HG03103 (cell line): ENCODE measurements at regions not wholly inside any gene's neighbourhood (a gene's known extent, or its start where the extent isn't known, plus 50 kb on each side); places are given as distances from the start of the nearest gene placed in this dataset.
"Not testable (repeated sequence)": the region's sequence is repeated elsewhere in the genome, so short reads cannot be mapped to it uniquely, and the experiment has no call there.

Source experiments
- ATAC-seq: cut with Tn5 transposase; IDR thresholded peaks from one replicate; pipeline ENCODE4 v1.9.1; 2021; ENCODE audit warnings: low read depth; ENCODE audit not compliant: unreplicated experiment

- ATAC-seq: no peak
Observed at GRCh38 chr10:63773962-63774361, 252.8 kb downstream of the REEP3 start.

- no peak for ATAC-seq
Observed at GRCh38 chr10:63780101-63780500, 258.9 kb downstream of the REEP3 start.

- no peak for ATAC-seq
Observed at GRCh38 chr10:63781226-63781625, 260.0 kb downstream of the REEP3 start.

GRCh38 chr10:63783882-63784281 is 262.7 kb downstream of the REEP3 start:
- no peak for ATAC-seq

- ATAC-seq: no peak
Observed at GRCh38 chr10:63788152-63788821, 267.1 kb downstream of the REEP3 start.

- ATAC-seq: no peak
Observed at GRCh38 chr10:63795094-63795860, 274.1 kb downstream of the REEP3 start.

GRCh38 chr10:63798599-63799498 is 277.6 kb downstream of the REEP3 start:
- ATAC-seq: no peak

- no peak for ATAC-seq
Observed at GRCh38 chr10:63799521-63800300, 278.5 kb downstream of the REEP3 start.

- no peak for ATAC-seq
Observed at GRCh38 chr10:63801166-63801565, 280.0 kb downstream of the REEP3 start.

- no peak for ATAC-seq
Observed at GRCh38 chr10:63806330-63806729, 285.1 kb downstream of the REEP3 start.

GRCh38 chr10:63812501-63812900 is 291.3 kb downstream of the REEP3 start:
- ATAC-seq: no peak

GRCh38 chr10:63819753-63820329 is 298.6 kb downstream of the REEP3 start:
- no peak for ATAC-seq

- ATAC-seq: no peak
Observed at GRCh38 chr10:63822496-63822895, 301.3 kb downstream of the REEP3 start.

GRCh38 chr10:63825111-63825510 is 303.9 kb downstream of the REEP3 start:
- ATAC-seq: no peak

GRCh38 chr10:63825766-63826165 is 304.6 kb downstream of the REEP3 start:
- ATAC-seq: no peak

- ATAC-seq: not testable (repeated sequence)
Observed at GRCh38 chr10:63827018-63827417, 305.8 kb downstream of the REEP3 start.

GRCh38 chr10:63829020-63829419 is 307.8 kb downstream of the REEP3 start:
- no peak for ATAC-seq

GRCh38 chr10:63829573-63830149 is 308.5 kb downstream of the REEP3 start:
- no peak for ATAC-seq

- no peak for ATAC-seq
Observed at GRCh38 chr10:63832686-63833085, 311.5 kb downstream of the REEP3 start.
